ENCODE measurements at regions not wholly inside any gene's neighbourhood (a gene's known extent, or its start where the extent isn't known, plus 50 kb on each side); places are given as distances from the start of the nearest gene placed in this dataset.
"Not testable (repeated sequence)": the region's sequence is repeated elsewhere in the genome, so short reads cannot be mapped to it uniquely, and the experiment has no call there.

GRCh38 chrX:139026406-139026805 lies 314.9 kb upstream of the FGF13 start:
- no peak for TF ChIP-seq CTCF (conservative IDR thresholded peaks at IDR 0.05)
- no peak overlapping the region for H3K27ac ChIP-seq

GRCh38 chrX:139025816-139026215 lies 314.3 kb upstream of the FGF13 start:
- no peak for TF ChIP-seq CTCF (conservative IDR thresholded peaks at IDR 0.05)
- no peak overlapping the region for H3K27ac ChIP-seq

- no peak overlapping the region for H3K27ac ChIP-seq
- TF ChIP-seq CTCF (conservative IDR thresholded peaks at IDR 0.05) = no peak
Observed at GRCh38 chrX:139023531-139023930, 312.0 kb upstream of the FGF13 start.

- no peak overlapping the region for H3K27ac ChIP-seq
- no peak for TF ChIP-seq CTCF (conservative IDR thresholded peaks at IDR 0.05)
Observed at GRCh38 chrX:139020801-139021200, 309.3 kb upstream of the FGF13 start.

GRCh38 chrX:139018436-139018835 lies 306.9 kb upstream of the FGF13 start:
- TF ChIP-seq CTCF (conservative IDR thresholded peaks at IDR 0.05) = no peak
- no peak overlapping the region for H3K27ac ChIP-seq

GRCh38 chrX:139015627-139016026 lies 304.1 kb upstream of the FGF13 start:
- no peak for TF ChIP-seq CTCF (conservative IDR thresholded peaks at IDR 0.05)
- H3K27ac ChIP-seq = no peak overlapping the region

- TF ChIP-seq CTCF (conservative IDR thresholded peaks at IDR 0.05) = no peak
Observed at GRCh38 chrX:139008185-139008584, 296.7 kb upstream of the FGF13 start.

GRCh38 chrX:139003856-139004527 lies 292.5 kb upstream of the FGF13 start:
- not testable (repeated sequence) for H3K27ac ChIP-seq

More at GRCh38 chrX:139008185-139008584, 296.7 kb upstream of the FGF13 start:
- H3K27ac ChIP-seq = no peak overlapping the region

Data from VCaP (cell line).